ENCODE measurements at regions not wholly inside any gene's neighbourhood (a gene's known extent, or its start where the extent isn't known, plus 50 kb on each side); places are given as distances from the start of the nearest gene placed in this dataset.
"Not testable (repeated sequence)": the region's sequence is repeated elsewhere in the genome, so short reads cannot be mapped to it uniquely, and the experiment has no call there.

DNA sequence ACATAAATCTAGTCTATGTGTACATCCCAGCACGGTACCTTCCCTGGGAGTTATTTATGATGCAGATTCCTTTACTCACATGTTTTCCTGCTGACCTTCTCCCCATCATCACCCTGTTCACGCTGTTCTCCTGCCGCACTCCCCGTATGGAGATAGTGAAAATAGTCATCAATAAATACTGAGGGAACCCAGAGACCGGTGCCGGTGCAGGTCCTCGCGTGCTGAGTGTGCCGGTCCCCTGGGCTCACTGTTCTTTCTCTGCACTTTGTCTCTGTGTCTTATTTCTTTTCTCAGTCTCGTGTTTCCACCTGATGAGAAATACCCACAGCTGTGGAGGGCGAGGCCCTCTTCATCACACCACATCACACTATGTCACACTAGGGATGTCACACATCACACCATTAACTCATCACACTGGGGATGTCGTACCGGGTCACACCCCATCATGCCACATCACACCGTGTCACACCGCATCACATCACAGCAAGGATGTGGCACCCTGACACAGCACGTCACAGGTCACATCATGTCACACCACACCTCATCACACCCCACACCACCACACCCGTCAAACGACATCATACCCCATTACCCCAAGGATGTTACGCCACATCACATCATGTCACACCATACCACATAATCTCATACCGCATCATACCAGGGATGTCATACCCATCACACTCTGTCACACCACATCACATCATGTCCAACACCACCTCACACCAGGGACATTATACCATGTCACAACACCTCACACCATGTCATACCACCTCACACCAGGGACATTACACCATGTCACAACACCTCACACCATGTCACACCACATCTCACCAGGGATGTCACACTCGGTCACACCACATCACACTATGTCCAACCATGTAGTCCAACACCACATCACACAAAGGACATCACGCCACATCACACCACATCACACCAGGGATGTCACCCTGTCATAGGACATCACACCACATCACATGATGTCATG is 207.0 kb downstream of the TMEM121 start:
- H3K27ac ChIP-seq: no peak overlapping the region
- intact Hi-C loops (cut with DNase I): no loop called here
- no peaks in the 10 kb centered on the region for H3K27me3 ChIP-seq
- no peak overlapping the region for H3K4me3 ChIP-seq
- no peaks in the 10 kb centered on the region for H3K4me1 ChIP-seq
- no peaks in the 10 kb centered on the region for H3K36me3 ChIP-seq (replicated peaks in 1 of 2; ENCODE audit: insufficient read depth in 1 of 2, low read depth in 2 of 2)
- DNase-seq (no peak), ATAC-seq (no peak)
- TF ChIP-seq CTCF (IDR thresholded peaks at IDR 0.05) (no peak), POLR2A (IDR thresholded peaks at IDR 0.05) (no peak)
- 76 to 81% methylated on average over 21 to 22 of the region's 22 CpGs for WGBS, 2 donors
- H3K9me3 ChIP-seq: no peaks in the 10 kb centered on the region

GRCh38 chr14:105734241-105734640 is 207.9 kb downstream of the TMEM121 start:
- intact Hi-C loops (cut with DNase I); ATAC-seq: not testable (repeated sequence)

GRCh38 chr14:105736331-105736730 is 209.9 kb downstream of the TMEM121 start:
- H3K4me1 ChIP-seq; H3K36me3 ChIP-seq (replicated peaks in 1 of 2; ENCODE audit: insufficient read depth in 1 of 2, low read depth in 2 of 2); H3K9me3 ChIP-seq; intact Hi-C loops (cut with DNase I); H3K27me3 ChIP-seq; DNase-seq; H3K27ac ChIP-seq; H3K4me3 ChIP-seq; ATAC-seq: not testable (repeated sequence)
- WGBS, 2 donors: 80% methylated on average over 1 of the region's 20 CpGs; no CpG with 5 or more reads in 1 of the 2 donors

More at GRCh38 chr14:105734241-105734640, 207.9 kb downstream of the TMEM121 start:
- H3K9me3 ChIP-seq; H3K4me1 ChIP-seq; H3K27me3 ChIP-seq; H3K36me3 ChIP-seq (replicated peaks in 1 of 2; ENCODE audit: insufficient read depth in 1 of 2, low read depth in 2 of 2); DNase-seq; H3K4me3 ChIP-seq; H3K27ac ChIP-seq: not testable (repeated sequence)
- 20 to 49% methylated on average over 3 to 6 of the region's 14 CpGs for WGBS, 2 donors

- no peaks in the 10 kb centered on the region for H3K36me3 ChIP-seq (replicated peaks in 1 of 2; ENCODE audit: insufficient read depth in 1 of 2, low read depth in 2 of 2)
- ATAC-seq: no peak
- no peak for TF ChIP-seq CTCF (IDR thresholded peaks at IDR 0.05)
- TF ChIP-seq POLR2A (IDR thresholded peaks at IDR 0.05): no peak
- H3K4me1 ChIP-seq: no peaks in the 10 kb centered on the region
- H3K27me3 ChIP-seq: no peaks in the 10 kb centered on the region
- WGBS, 2 donors: 57 to 62% methylated on average over 4 to 9 of the region's 17 CpGs
- H3K27ac ChIP-seq: no peak overlapping the region
- intact Hi-C loops (cut with DNase I): no loop called here
- H3K9me3 ChIP-seq: no peaks in the 10 kb centered on the region
- H3K4me3 ChIP-seq: no peak overlapping the region
- no peak for DNase-seq
These were observed 211.3 kb downstream of the TMEM121 start for GRCh38 chr14:105737504-105738246.

DNA sequence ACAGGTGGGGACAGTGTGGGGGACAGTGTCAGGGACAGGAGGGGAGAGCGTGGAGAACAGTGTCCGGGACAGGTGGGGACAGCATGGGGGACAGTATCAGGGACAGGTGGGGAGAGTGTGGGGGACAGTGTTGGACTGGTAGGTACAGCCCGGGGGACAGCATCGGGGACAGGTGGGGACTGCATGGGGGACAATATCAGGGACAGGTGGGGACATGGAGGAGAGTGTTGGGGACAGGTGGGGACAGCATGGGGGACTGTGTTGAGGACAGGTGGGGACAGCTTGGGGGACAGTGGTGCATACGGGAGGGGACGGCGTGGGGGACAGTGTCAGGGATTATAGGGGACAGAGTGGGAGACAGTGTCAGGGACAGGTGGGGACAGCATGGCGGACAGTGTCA is 212.3 kb downstream of the TMEM121 start:
- intact Hi-C loops (cut with DNase I): no loop called here
- WGBS, 2 donors: 68 to 70% methylated on average over 8 of the region's 8 CpGs
- H3K9me3 ChIP-seq: no peaks in the 10 kb centered on the region
- H3K4me1 ChIP-seq: no peaks in the 10 kb centered on the region
- DNase-seq (no peak), ATAC-seq (no peak)
- no peaks in the 10 kb centered on the region for H3K36me3 ChIP-seq (replicated peaks in 1 of 2; ENCODE audit: insufficient read depth in 1 of 2, low read depth in 2 of 2)
- no peaks in the 10 kb centered on the region for H3K27me3 ChIP-seq
- H3K27ac ChIP-seq: no peak overlapping the region
- no peak for TF ChIP-seq POLR2A (IDR thresholded peaks at IDR 0.05)
- no peak for TF ChIP-seq CTCF (IDR thresholded peaks at IDR 0.05)
- no peak overlapping the region for H3K4me3 ChIP-seq

Data from body of pancreas (tissue), 4 donors.